Mesodermal cell (in vitro differentiated cells): ENCODE measurements at regions not wholly inside any gene's neighbourhood (a gene's known extent, or its start where the extent isn't known, plus 50 kb on each side); places are given as distances from the start of the nearest gene placed in this dataset.
"Not testable (repeated sequence)": the region's sequence is repeated elsewhere in the genome, so short reads cannot be mapped to it uniquely, and the experiment has no call there.

ENCODE experiments used
- H3K27ac ChIP-seq: 2 replicates; pipeline ENCODE4 v1.7.0; 2013; ENCODE audit warnings: mild to moderate bottlenecking, low read depth, low read length, moderate library complexity; ENCODE audit not compliant: severe bottlenecking
- H3K36me3 ChIP-seq: 2 replicates; pipeline ENCODE4 v1.7.1; 2013; ENCODE audit warnings: mild to moderate bottlenecking, low read length, moderate library complexity; ENCODE audit not compliant: control insufficient read depth, insufficient read depth
- H3K4me1 ChIP-seq: one replicate; pipeline ENCODE4 v1.7.1; 2013; ENCODE audit warnings: mild to moderate bottlenecking, low read length; ENCODE audit not compliant: insufficient read depth, control insufficient read depth, poor library complexity, severe bottlenecking
- H3K4me3 ChIP-seq: 2 replicates; pipeline ENCODE4 v1.7.0; 2013; ENCODE audit warnings: low read length, control low read depth, mild to moderate bottlenecking; ENCODE audit not compliant: insufficient read depth, poor library complexity, severe bottlenecking; ENCODE audit errors: extremely low read depth
- H3K9me3 ChIP-seq: 2 replicates; pipeline ENCODE4 v1.7.1; 2013; ENCODE audit warnings: mild to moderate bottlenecking, low read length, moderate library complexity; ENCODE audit not compliant: control insufficient read depth
- WGBS, 2 experiments: methylation state at CpG; one replicate each; pipeline ENCODE4 v1.1.5; 2013; ENCODE audit warnings: missing lambda C conversion rate in 2 of 2; ENCODE audit not compliant: insufficient coverage in 2 of 2; 5-methylcytosine and 5-hydroxymethylcytosine counted together

GRCh38 chr15:46956881-46957280 is 760.4 kb upstream of the SEMA6D start:
- no peaks in the 10 kb centered on the region for H3K36me3 ChIP-seq
- H3K4me1 ChIP-seq: no peaks in the 10 kb centered on the region
- no peak overlapping the region for H3K4me3 ChIP-seq
- H3K27ac ChIP-seq: no peak overlapping the region
- no peaks in the 10 kb centered on the region for H3K9me3 ChIP-seq
- 83% methylated on average over 1 of the region's 1 CpG; no CpG with 5 or more reads in 1 of the 2 experiments for WGBS, 2 experiments

GRCh38 chr15:46960581-46960980 is 756.7 kb upstream of the SEMA6D start:
- WGBS, 2 experiments: no CpG with 5 or more reads among the region's 3 CpGs
- Histone ChIP-seq H3K9me3 (peaks cover 7% of the 10 kb centered on the region), H3K27ac (no peak overlapping the region), H3K4me3 (no peak overlapping the region), H3K36me3 (no peaks in the 10 kb centered on the region), H3K4me1 (no peaks in the 10 kb centered on the region)

GRCh38 chr15:46961795-46962194 is 755.5 kb upstream of the SEMA6D start:
- Histone ChIP-seq H3K27ac (peak overlapping the region; percentile 71), H3K9me3 (peaks cover 7% of the 10 kb centered on the region), H3K4me1 (no peaks in the 10 kb centered on the region), H3K36me3 (no peaks in the 10 kb centered on the region), H3K4me3 (no peak overlapping the region)

- no CpG with 5 or more reads among the region's 2 CpGs for WGBS, 2 experiments
- not testable (repeated sequence) for H3K36me3 ChIP-seq, H3K4me1 ChIP-seq, H3K4me3 ChIP-seq, H3K27ac ChIP-seq, H3K9me3 ChIP-seq
These were observed 729.2 kb upstream of the SEMA6D start for GRCh38 chr15:46988055-46988454.

- H3K36me3 ChIP-seq: no peaks in the 10 kb centered on the region
- H3K9me3 ChIP-seq: no peaks in the 10 kb centered on the region
- WGBS, 2 experiments: 74% methylated on average over 3 of the region's 3 CpGs; no CpG with 5 or more reads in 1 of the 2 experiments
- H3K4me3 ChIP-seq: no peak overlapping the region
- no peak overlapping the region for H3K27ac ChIP-seq
- peaks cover 4% of the 10 kb centered on the region for H3K4me1 ChIP-seq
These were observed 720.9 kb upstream of the SEMA6D start for GRCh38 chr15:46996359-46996758.

- 100% methylated on average over 2 of the region's 3 CpGs for WGBS, 2 experiments
- no peak overlapping the region for H3K4me3 ChIP-seq
- H3K27ac ChIP-seq: no peak overlapping the region
- H3K36me3 ChIP-seq: no peaks in the 10 kb centered on the region
- H3K4me1 ChIP-seq: peaks cover 4% of the 10 kb centered on the region
- H3K9me3 ChIP-seq: no peaks in the 10 kb centered on the region
These were observed 719.8 kb upstream of the SEMA6D start for GRCh38 chr15:46997501-46997900.

GRCh38 chr15:47003568-47003967 is 713.7 kb upstream of the SEMA6D start:
- Histone ChIP-seq H3K27ac (peak overlapping the region; percentile 64), H3K4me1 (no peaks in the 10 kb centered on the region), H3K36me3 (no peaks in the 10 kb centered on the region), H3K4me3 (no peak overlapping the region), H3K9me3 (peaks cover 6% of the 10 kb centered on the region)
- WGBS, 2 experiments: no CpG with 5 or more reads among the region's 1 CpG

GRCh38 chr15:47013446-47013845 is 703.9 kb upstream of the SEMA6D start:
- no peaks in the 10 kb centered on the region for H3K36me3 ChIP-seq
- H3K4me1 ChIP-seq: no peaks in the 10 kb centered on the region
- H3K9me3 ChIP-seq: no peaks in the 10 kb centered on the region
- H3K27ac ChIP-seq: no peak overlapping the region
- H3K4me3 ChIP-seq: no peak overlapping the region

- no peak overlapping the region for H3K27ac ChIP-seq
- H3K36me3 ChIP-seq: no peaks in the 10 kb centered on the region
- no peaks in the 10 kb centered on the region for H3K9me3 ChIP-seq
- WGBS, 2 experiments: 76 to 83% methylated on average over 4 to 5 of the region's 5 CpGs
- H3K4me3 ChIP-seq: no peak overlapping the region
- H3K4me1 ChIP-seq: no peaks in the 10 kb centered on the region
These were observed 689.9 kb upstream of the SEMA6D start for GRCh38 chr15:47027322-47027946.

- Histone ChIP-seq H3K9me3 (no peaks in the 10 kb centered on the region), H3K36me3 (no peaks in the 10 kb centered on the region), H3K4me1 (no peaks in the 10 kb centered on the region), H3K27ac (no peak overlapping the region), H3K4me3 (no peak overlapping the region)
- WGBS, 2 experiments: 83% methylated on average over 1 of the region's 2 CpGs; no CpG with 5 or more reads in 1 of the 2 experiments
These were observed 681.6 kb upstream of the SEMA6D start for GRCh38 chr15:47035475-47036406.

- no peak overlapping the region for H3K4me3 ChIP-seq
- no peak overlapping the region for H3K27ac ChIP-seq
- no peaks in the 10 kb centered on the region for H3K9me3 ChIP-seq
- H3K36me3 ChIP-seq: no peaks in the 10 kb centered on the region
- no peaks in the 10 kb centered on the region for H3K4me1 ChIP-seq
- 86% methylated on average over 1 of the region's 1 CpG; no CpG with 5 or more reads in 1 of the 2 experiments for WGBS, 2 experiments
These were observed 680.3 kb upstream of the SEMA6D start for GRCh38 chr15:47037003-47037402.
